ENCODE measurements at regions not wholly inside any gene's neighbourhood (a gene's known extent, or its start where the extent isn't known, plus 50 kb on each side); places are given as distances from the start of the nearest gene placed in this dataset.

GRCh38 chr5:92505145-92505544, 1075.9 kb downstream of the NR2F1-AS1 start:
- no peak overlapping the region for H2AFZ ChIP-seq (ENCODE audit: control insufficient read depth, low read depth, low read length)
- POLR2A ChIA-PET: no interaction called here

More at GRCh38 chr5:92505145-92505544, 1075.9 kb downstream of the NR2F1-AS1 start:
- Histone ChIP-seq H3K27me3 (replicated peaks in 1 of 2; ENCODE audit: control insufficient read depth in 2 of 2, insufficient read depth in 2 of 2, low read length in 1 of 2) (no peaks in the 10 kb centered on the region), H3K4me1 (ENCODE audit: control insufficient read depth, insufficient read depth, low read length) (no peaks in the 10 kb centered on the region), H3K9me3 (replicated peaks; ENCODE audit: control insufficient read depth, insufficient read depth, low read length) (no peaks in the 10 kb centered on the region; the same call in 2 of the 3 replicates), H3K9ac (ENCODE audit: control insufficient read depth, insufficient read depth, low read length) (no peak overlapping the region), H3K4me3 (no peak overlapping the region), H3K27ac (ENCODE audit: control insufficient read depth, insufficient read depth) (no peak overlapping the region), H3K4me2 (ENCODE audit: control insufficient read depth, insufficient read depth) (no peak overlapping the region), H3K79me2 (ENCODE audit: control insufficient read depth, insufficient read depth, low read length) (no peaks in the 10 kb centered on the region), H3K36me3 (ENCODE audit: control insufficient read depth in 2 of 2, insufficient read depth in 2 of 2, low read length in 1 of 2) (no peaks in the 10 kb centered on the region), H4K20me1 (ENCODE audit: control insufficient read depth, insufficient read depth) (no peaks in the 10 kb centered on the region)
- ChIA-PET RAD21 (ENCODE audit: unreplicated experiment) (no interaction called here), CTCF (interaction anchor here (1.3 to 2.2 kb wide), 2 partner anchors 12 to 13 kb away, joined by 4 to 8 read pairs; no protein-coding TSS in a partner anchor), SMC1A (ENCODE audit: uncharacterized antibody, unreplicated experiment) (interaction anchor here (1.2 to 2.8 kb wide), 7 partner anchors 9 to 243 kb away, joined by 3 to 11 read pairs (median 4); no protein-coding TSS in a partner anchor)
- FAIRE-seq (no peak), ATAC-seq (no peak), DNase-seq (ENCODE audit: low read depth, low spot score) (no peak)
- TF ChIP-seq ZZZ3 (IDR thresholded peaks at IDR 0.05; ENCODE audit: control insufficient read depth, insufficient read length, low read depth) (no peak), ZNF207 (IDR thresholded peaks at IDR 0.05; ENCODE audit: borderline replicate concordance) (no peak), MAX (IDR thresholded peaks at IDR 0.05; ENCODE audit: low read depth, low read length) (no peak), NRF1 (conservative IDR thresholded peaks at IDR 0.05; ENCODE audit: low read depth, low read length) (no peak), EGR1 (IDR thresholded peaks at IDR 0.05; ENCODE audit: borderline replicate concordance in 1 of 2, low read depth in 2 of 2, low read length in 2 of 2) (no peak), SP1 (IDR thresholded peaks at IDR 0.05; ENCODE audit: low read depth, low read length) (no peak), NR2C1 (IDR thresholded peaks at IDR 0.05) (no peak), IRF5 (IDR thresholded peaks at IDR 0.05; ENCODE audit: borderline replicate concordance) (no peak), LARP7 (IDR thresholded peaks at IDR 0.05) (no peak), IRF3 (IDR thresholded peaks at IDR 0.05) (no peak), SREBF2 (IDR thresholded peaks at IDR 0.05; ENCODE audit: low read length) (no peak), SRF (IDR thresholded peaks at IDR 0.05; ENCODE audit: low read depth in 2 of 2, low read length in 2 of 2) (no peak), SUPT20H (IDR thresholded peaks at IDR 0.05; ENCODE audit: borderline replicate concordance, control insufficient read depth, low read depth, low read length) (no peak), SPI1 (IDR thresholded peaks at IDR 0.05; ENCODE audit: borderline replicate concordance, insufficient read depth, low read depth, low read length) (no peak), BACH1 (IDR thresholded peaks at IDR 0.05; ENCODE audit: borderline replicate concordance) (no peak), ATF2 (IDR thresholded peaks at IDR 0.05; ENCODE audit: low read length) (no peak), GABPA (IDR thresholded peaks at IDR 0.05; ENCODE audit: low read depth) (no peak), NBN (IDR thresholded peaks at IDR 0.05) (no peak)
- 65% methylated on average over 3 of the region's 3 CpGs for WGBS (ENCODE audit: insufficient coverage, insufficient replicate concordance, low lambda C conversion rate, missing lambda C conversion rate)
- intact Hi-C loops (cut with micrococcal nuclease; ENCODE audit: unreplicated experiment): no loop called here
- in situ Hi-C loops (cut with MboI): no loop called here
- BruUV-seq (replicated peaks): no TSS peak

All from GM12878 (cell line).